GM18870 (cell line): ENCODE measurements at regions not wholly inside any gene's neighbourhood (a gene's known extent, or its start where the extent isn't known, plus 50 kb on each side); places are given as distances from the start of the nearest gene placed in this dataset.

ENCODE experiments used
- ATAC-seq: cut with Tn5 transposase; IDR thresholded peaks from one replicate; pipeline ENCODE4 v1.9.1; 2021; ENCODE audit warnings: moderate library complexity; ENCODE audit not compliant: unreplicated experiment

DNA sequence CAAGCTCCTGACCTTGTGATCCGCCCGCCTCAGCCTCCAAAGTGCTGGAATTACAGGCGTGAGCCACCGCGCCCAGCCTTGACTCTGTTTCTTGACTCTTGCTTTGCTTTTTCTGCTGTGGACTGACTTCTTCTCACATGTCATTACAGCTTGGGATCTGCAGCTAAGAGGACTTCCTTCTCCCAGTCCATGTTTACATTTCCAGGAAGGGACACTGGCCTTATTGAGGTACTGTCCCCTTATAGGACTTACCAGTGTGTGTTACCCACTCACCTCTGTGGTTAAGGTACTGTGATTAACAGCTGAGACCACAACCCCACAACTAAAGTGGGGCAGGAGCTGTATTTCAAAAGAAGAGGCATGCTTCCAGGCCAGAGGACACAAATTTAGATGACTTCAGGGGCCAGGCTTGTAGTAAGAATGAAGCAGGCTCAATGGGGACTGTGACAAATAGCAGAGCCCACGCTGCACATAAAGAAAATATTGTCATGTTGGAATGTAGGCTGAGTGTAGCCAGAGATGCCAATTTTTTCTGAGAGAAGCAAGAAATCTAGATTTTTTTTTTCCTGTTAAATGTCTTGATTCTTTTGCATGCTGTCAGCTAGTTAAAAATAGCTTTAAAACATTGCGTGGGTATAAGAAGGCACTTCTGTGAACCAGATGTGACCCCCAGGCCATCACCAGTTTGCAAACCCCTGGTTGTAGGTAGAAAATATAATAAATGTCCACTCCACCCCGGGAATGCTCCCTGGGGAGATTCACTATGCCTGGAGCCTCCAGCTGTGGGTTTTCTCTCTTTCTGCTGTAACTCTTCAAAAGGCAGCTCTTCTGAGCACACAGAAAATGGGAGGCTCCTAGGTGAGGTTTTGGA lies 75.0 kb downstream of the PTPDC1 start:
- no peak for ATAC-seq

GRCh38 chr9:94160594-94161501 lies 76.6 kb downstream of the PTPDC1 start:
- no peak for ATAC-seq

GRCh38 chr9:94161673-94162072 lies 77.4 kb downstream of the PTPDC1 start:
- no peak for ATAC-seq

- ATAC-seq = no peak
Measured at GRCh38 chr9:94164806-94165549, 80.7 kb downstream of the PTPDC1 start.

GRCh38 chr9:94165592-94166235 lies 81.5 kb downstream of the PTPDC1 start:
- ATAC-seq = peak; percentile 87

DNA sequence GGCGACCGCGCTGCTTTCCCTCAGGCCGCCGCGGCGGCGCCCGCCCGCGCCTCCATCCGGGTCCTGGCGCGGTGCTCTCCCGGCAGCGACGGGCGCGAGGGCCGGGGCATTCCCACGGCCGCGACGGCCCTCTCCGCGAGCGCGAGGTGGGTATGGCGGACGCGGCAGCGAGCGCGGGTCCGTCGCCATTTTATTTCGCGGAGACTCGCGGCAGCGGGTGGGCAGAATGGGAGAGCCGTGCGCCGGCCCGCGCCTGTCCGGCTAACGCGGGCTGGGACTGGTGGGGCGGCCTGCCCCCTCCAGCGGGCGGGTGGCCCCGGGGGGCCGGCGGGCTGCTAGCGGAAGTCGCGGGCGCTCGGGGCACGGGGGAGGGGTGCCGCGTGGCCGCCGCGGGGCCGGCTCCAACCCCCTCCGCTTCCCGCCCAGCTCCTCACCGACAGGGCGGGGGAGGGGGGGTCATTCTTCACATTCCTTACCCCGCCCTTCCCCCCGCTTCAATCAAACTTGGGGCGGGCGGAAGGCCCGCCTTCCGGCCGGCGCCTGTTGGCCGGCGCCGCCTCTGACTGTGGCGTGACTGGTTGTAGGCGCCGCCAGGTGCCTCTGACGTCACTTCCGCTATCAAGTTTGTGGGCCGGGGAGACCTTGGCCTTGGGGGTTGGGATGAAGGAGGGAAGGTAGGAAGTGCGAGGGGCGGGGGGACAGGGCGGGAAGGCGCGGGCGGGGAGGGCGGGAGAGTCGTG lies 82.1 kb downstream of the PTPDC1 start:
- ATAC-seq = peak; percentile 46

DNA sequence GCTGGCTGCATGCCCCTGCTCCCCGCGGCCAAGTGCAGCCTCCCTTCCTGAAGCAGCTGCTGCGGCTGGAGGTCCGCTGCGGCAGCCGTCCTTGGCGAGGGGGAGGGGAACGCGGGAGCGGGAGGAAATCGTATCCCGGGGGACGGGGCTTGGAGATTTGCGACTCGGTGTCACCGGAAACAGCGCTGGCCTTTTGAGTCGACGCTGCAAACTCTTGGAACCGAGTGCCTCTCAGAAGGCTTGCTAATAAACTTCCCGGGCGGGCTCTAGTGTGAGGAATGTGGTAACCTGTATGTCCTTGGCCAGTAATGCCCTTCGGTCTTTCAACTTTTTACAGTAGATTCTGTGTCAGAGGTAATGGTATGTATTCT lies 82.7 kb downstream of the PTPDC1 start:
- no peak for ATAC-seq

DNA sequence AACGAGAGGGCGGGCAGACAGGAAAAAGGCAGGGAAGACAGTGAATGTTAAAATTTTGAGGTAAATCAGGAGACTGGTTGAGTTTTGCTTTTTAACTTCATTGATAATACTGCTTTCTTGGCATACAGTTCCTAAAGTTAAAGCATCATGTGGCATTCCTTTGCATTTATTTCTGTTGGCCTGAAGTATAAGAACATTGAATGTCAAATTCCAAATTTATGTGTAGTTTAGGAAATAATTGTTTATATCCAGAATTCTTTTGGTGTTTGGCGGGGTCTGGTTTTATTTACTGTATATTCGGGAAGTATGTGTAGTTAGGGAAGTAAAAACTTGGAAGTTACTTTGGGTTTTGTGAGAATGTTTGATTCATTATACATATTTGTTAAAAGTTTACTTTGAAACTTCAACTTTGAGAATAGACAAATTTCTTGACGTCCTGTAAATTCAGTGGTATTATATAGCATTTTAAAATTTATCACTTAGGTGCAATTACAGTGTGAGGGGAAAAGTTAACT lies 83.2 kb downstream of the PTPDC1 start:
- ATAC-seq = no peak

- ATAC-seq = no peak
Measured at GRCh38 chr9:94168203-94169000, 84.1 kb downstream of the PTPDC1 start.

GRCh38 chr9:94169968-94170367 lies 85.7 kb downstream of the PTPDC1 start:
- no peak for ATAC-seq

- ATAC-seq = no peak
Measured at GRCh38 chr9:94173632-94174031, 85.5 kb upstream of the ZNF169 start.

GRCh38 chr9:94174164-94174563 lies 84.9 kb upstream of the ZNF169 start:
- no peak for ATAC-seq

GRCh38 chr9:94175669-94176068 lies 83.4 kb upstream of the ZNF169 start:
- ATAC-seq = no peak

DNA sequence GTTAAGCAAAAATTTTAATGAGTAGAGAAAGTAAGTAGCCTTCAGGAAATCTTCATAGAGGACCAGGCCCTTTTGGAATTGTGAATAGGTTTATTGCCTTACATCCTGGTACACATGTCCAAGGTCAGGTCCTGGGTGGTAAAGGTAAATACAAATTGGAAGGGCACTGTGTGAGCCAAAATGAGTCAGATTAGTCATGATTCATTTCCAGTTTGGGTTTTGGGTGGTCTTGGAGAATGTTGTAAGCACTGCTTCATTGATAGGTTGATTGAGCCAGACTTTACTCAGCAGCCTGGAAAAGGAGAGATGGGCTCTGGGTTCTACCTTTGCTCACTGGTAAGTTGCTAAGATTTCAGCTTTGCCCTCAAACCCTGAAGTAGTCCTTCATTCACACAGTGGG lies 82.5 kb upstream of the ZNF169 start:
- ATAC-seq = no peak

GRCh38 chr9:94178927-94179326 lies 80.2 kb upstream of the ZNF169 start:
- peak; percentile 62 for ATAC-seq

DNA sequence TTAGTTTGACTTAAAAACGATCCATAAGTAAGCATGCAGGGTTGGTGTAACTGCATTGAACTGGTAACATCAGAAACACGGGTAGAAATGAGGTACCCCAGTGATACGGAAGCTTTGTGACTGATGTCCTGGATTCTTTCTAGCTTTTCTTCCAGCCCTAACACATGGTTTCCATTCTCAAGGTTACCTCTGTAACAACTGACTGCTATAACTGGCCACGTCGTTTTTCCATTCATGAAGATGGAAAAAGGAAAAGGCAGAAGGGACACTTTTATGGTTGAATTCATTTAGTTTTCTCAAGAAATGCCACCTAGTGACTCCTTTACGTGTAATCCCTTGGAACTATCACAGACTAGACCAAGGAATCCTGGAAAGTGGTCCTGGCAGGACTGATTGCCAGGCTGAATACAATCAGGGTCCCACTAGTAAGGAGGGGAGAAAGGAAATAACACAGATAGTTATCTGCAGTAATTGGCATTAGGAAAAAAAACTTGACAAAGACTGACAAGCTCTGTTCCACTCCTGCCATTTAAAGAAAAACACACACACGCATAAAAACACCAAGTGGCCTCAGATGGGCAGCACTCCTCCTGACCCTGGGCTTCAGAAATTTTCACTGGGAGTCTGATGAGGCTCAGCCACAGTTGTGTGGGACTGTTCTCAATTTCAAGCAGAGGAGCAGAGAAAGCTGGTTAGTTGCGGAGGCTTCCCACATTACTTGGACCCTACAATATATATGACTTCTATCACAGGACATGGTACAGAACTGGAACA lies 77.5 kb upstream of the ZNF169 start:
- ATAC-seq = no peak

GRCh38 chr9:94182532-94182931 lies 76.6 kb upstream of the ZNF169 start:
- ATAC-seq = no peak
